Trophoblast cell (in vitro differentiated cells and primary cell): ENCODE measurements at regions not wholly inside any gene's neighbourhood (a gene's known extent, or its start where the extent isn't known, plus 50 kb on each side); places are given as distances from the start of the nearest gene placed in this dataset.

Experiments used
- DNase-seq, 2 donors: peaks; one replicate each; pipeline ENCODE4 v3.0.0-alpha.2; 2016
- H2AFZ ChIP-seq: 2 replicates; pipeline ENCODE4 v1.6.1; 2013; ENCODE audit warnings: low read length, moderate library complexity, mild to moderate bottlenecking; ENCODE audit not compliant: insufficient read depth, poor library complexity
- H2AK5ac ChIP-seq: 2 replicates; pipeline ENCODE4 v1.6.1; 2013; ENCODE audit warnings: mild to moderate bottlenecking, low read length
- H2BK120ac ChIP-seq: 2 replicates; pipeline ENCODE4 v1.6.1; 2013; ENCODE audit warnings: low read length, mild to moderate bottlenecking, moderate library complexity; ENCODE audit not compliant: insufficient read depth, poor library complexity
- H2BK12ac ChIP-seq: 2 replicates; pipeline ENCODE4 v1.6.1; 2013; ENCODE audit warnings: mild to moderate bottlenecking, low read length, moderate library complexity
- H2BK5ac ChIP-seq: 2 replicates; pipeline ENCODE4 v1.6.1; 2013; ENCODE audit warnings: low read length, low read depth, moderate library complexity, mild to moderate bottlenecking; ENCODE audit not compliant: poor library complexity
- H3K14ac ChIP-seq: 2 replicates; pipeline ENCODE4 v1.6.1; 2013; ENCODE audit warnings: mild to moderate bottlenecking, low read length
- H3K18ac ChIP-seq: 2 replicates; pipeline ENCODE4 v1.6.1; 2013; ENCODE audit warnings: mild to moderate bottlenecking, low read length
- H3K23ac ChIP-seq: 2 replicates; pipeline ENCODE4 v1.6.1; 2013; ENCODE audit warnings: low read length
- H3K27ac ChIP-seq: 2 replicates; pipeline ENCODE4 v1.5.1; 2013; ENCODE audit warnings: low read depth, mild to moderate bottlenecking, inconsistent platforms, low read length, moderate library complexity
- H3K27me3 ChIP-seq: 2 replicates; pipeline ENCODE4 v1.6.1; 2013; ENCODE audit warnings: inconsistent platforms, mild to moderate bottlenecking, low read length, moderate library complexity; ENCODE audit not compliant: insufficient read depth
- H3K36me3 ChIP-seq, 2 experiments: 1 replicate in 1 of 2; 2 replicates in 1 of 2; pipeline ENCODE4 v1.6.1; 2013; ENCODE audit warnings: low read length in 2 of 2, mild to moderate bottlenecking in 2 of 2, moderate library complexity in 1 of 2; ENCODE audit not compliant: insufficient read depth in 2 of 2, control insufficient read depth in 1 of 2
- H3K4ac ChIP-seq: 2 replicates; pipeline ENCODE4 v1.6.1; 2013; ENCODE audit warnings: low read depth, mild to moderate bottlenecking, low read length, moderate library complexity
- H3K4me1 ChIP-seq, 2 experiments: 1 replicate in 1 of 2; 2 replicates in 1 of 2; pipeline ENCODE4 v1.6.1; 2013; ENCODE audit warnings: low read length in 2 of 2, mild to moderate bottlenecking in 2 of 2, moderate library complexity in 1 of 2; ENCODE audit not compliant: insufficient read depth in 2 of 2, control insufficient read depth in 1 of 2
- H3K4me2 ChIP-seq: 2 replicates; pipeline ENCODE4 v1.6.1; 2013; ENCODE audit warnings: inconsistent platforms, mild to moderate bottlenecking, low read length, moderate library complexity
- H3K4me3 ChIP-seq: 2 replicates; pipeline ENCODE4 v1.5.1; 2013; ENCODE audit warnings: mild to moderate bottlenecking, low read depth, low read length, inconsistent platforms
- H3K79me1 ChIP-seq: one replicate; pipeline ENCODE4 v1.6.1; 2013; ENCODE audit warnings: low read length
- H3K79me2 ChIP-seq: 2 replicates; pipeline ENCODE4 v1.6.1; 2013; ENCODE audit warnings: low read length, mild to moderate bottlenecking; ENCODE audit not compliant: control insufficient read depth, insufficient read depth, poor library complexity
- H3K9ac ChIP-seq: 2 replicates; pipeline ENCODE4 v1.6.1; 2013; ENCODE audit warnings: mild to moderate bottlenecking, low read length
- H3K9me3 ChIP-seq: 2 replicates; pipeline ENCODE4 v1.6.1; 2013; ENCODE audit warnings: low read depth, mild to moderate bottlenecking, control low read depth, inconsistent platforms, low read length; ENCODE audit not compliant: insufficient read depth
- H4K12ac ChIP-seq: 2 replicates; pipeline ENCODE4 v1.6.1; 2013; ENCODE audit warnings: low read depth, mild to moderate bottlenecking, low read length, moderate library complexity
- H4K8ac ChIP-seq: 2 replicates; pipeline ENCODE4 v1.6.1; 2013; ENCODE audit warnings: low read depth, mild to moderate bottlenecking, low read length, moderate library complexity
- H4K91ac ChIP-seq: one replicate; pipeline ENCODE4 v1.6.1; 2013; ENCODE audit warnings: low read depth, mild to moderate bottlenecking, low read length, moderate library complexity
- WGBS: extraction: QIAGEN DNeasy Blood & Tissue Kit; methylation state at CpG from one replicate; pipeline ENCODE4 v1.1.7; 2013; ENCODE audit warnings: missing lambda C conversion rate; ENCODE audit not compliant: insufficient read length, insufficient coverage; ENCODE audit errors: extremely low coverage; 5-methylcytosine and 5-hydroxymethylcytosine counted together

DNA sequence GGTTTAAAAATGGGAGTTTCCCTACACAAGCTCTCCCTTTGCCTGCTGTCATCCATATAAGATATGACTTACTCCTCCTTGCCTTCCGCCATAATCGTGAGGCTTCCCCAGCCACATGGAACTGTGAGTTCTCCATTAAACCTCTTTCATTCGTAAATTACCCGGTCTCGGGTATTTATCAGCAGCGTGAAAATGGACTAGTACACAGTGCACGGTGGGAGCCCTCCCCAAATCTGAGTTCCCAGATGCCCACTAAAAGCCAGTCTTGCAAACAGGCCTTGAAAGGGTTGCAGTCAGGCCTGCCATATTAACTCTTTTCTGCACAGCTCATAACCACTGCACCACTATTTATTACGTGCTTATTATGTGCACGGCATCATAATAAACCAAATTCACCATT is 400.9 kb downstream of the PRDM2 start:
- no peak overlapping the region for H2BK12ac ChIP-seq
- no peak overlapping the region for H2BK120ac ChIP-seq

GRCh38 chr1:14102180-14102579 is 402.2 kb downstream of the PRDM2 start:
- no peaks in the 10 kb centered on the region for H3K79me2 ChIP-seq
- H3K4ac ChIP-seq: no peak overlapping the region
- DNase-seq: no peak
- no peak overlapping the region for H3K27ac ChIP-seq
- H2BK120ac ChIP-seq: no peak overlapping the region
- no peak overlapping the region for H2BK12ac ChIP-seq
- H3K27me3 ChIP-seq: no peaks in the 10 kb centered on the region
- no peak overlapping the region for H3K4me3 ChIP-seq
- no peak overlapping the region for H4K12ac ChIP-seq
- no peak overlapping the region for H2AK5ac ChIP-seq
- H3K9me3 ChIP-seq: no peaks in the 10 kb centered on the region
- no peak overlapping the region for H3K18ac ChIP-seq
- H2AFZ ChIP-seq: no peak overlapping the region
- no peak overlapping the region for H4K91ac ChIP-seq
- no peaks in the 10 kb centered on the region for H3K4me1 ChIP-seq
- no peak overlapping the region for H3K23ac ChIP-seq
- H3K9ac ChIP-seq: no peak overlapping the region
- no CpG with 5 or more reads among the region's 9 CpGs for WGBS
- H3K14ac ChIP-seq: no peak overlapping the region
- no peak overlapping the region for H3K4me2 ChIP-seq
- H3K36me3 ChIP-seq: no peaks in the 10 kb centered on the region
- no peak overlapping the region for H2BK5ac ChIP-seq
- H4K8ac ChIP-seq: no peak overlapping the region
- no peaks in the 10 kb centered on the region for H3K79me1 ChIP-seq

More for the DNA sequence above, 400.9 kb downstream of the PRDM2 start:
- no peak for DNase-seq
- Histone ChIP-seq H2AFZ (no peak overlapping the region), H3K36me3 (no peaks in the 10 kb centered on the region), H3K9ac (no peak overlapping the region), H4K8ac (no peak overlapping the region), H3K79me2 (no peaks in the 10 kb centered on the region), H2AK5ac (no peak overlapping the region), H3K18ac (no peak overlapping the region), H3K4ac (no peak overlapping the region), H4K91ac (no peak overlapping the region), H3K23ac (no peak overlapping the region), H3K27me3 (no peaks in the 10 kb centered on the region), H4K12ac (no peak overlapping the region), H3K4me2 (no peak overlapping the region), H3K79me1 (no peaks in the 10 kb centered on the region), H2BK5ac (no peak overlapping the region), H3K4me1 (no peaks in the 10 kb centered on the region), H3K14ac (no peak overlapping the region), H3K27ac (no peak overlapping the region), H3K9me3 (no peaks in the 10 kb centered on the region), H3K4me3 (no peak overlapping the region)
- WGBS: no CpG with 5 or more reads among the region's 9 CpGs

GRCh38 chr1:14103878-14104430 is 404.0 kb downstream of the PRDM2 start:
- Histone ChIP-seq H2BK5ac (no peak overlapping the region), H3K27ac (no peak overlapping the region), H3K4me1 (no peaks in the 10 kb centered on the region), H3K9ac (no peak overlapping the region), H3K79me1 (no peaks in the 10 kb centered on the region), H4K12ac (no peak overlapping the region), H4K8ac (no peak overlapping the region), H3K27me3 (no peaks in the 10 kb centered on the region), H2BK120ac (no peak overlapping the region), H2BK12ac (no peak overlapping the region), H3K4ac (no peak overlapping the region), H3K18ac (no peak overlapping the region), H4K91ac (no peak overlapping the region), H2AK5ac (no peak overlapping the region), H2AFZ (no peak overlapping the region), H3K4me3 (no peak overlapping the region), H3K79me2 (no peaks in the 10 kb centered on the region), H3K23ac (no peak overlapping the region), H3K9me3 (no peaks in the 10 kb centered on the region), H3K36me3 (no peaks in the 10 kb centered on the region), H3K4me2 (no peak overlapping the region), H3K14ac (no peak overlapping the region)
- WGBS: no CpG with 5 or more reads among the region's 7 CpGs
- DNase-seq: no peak

- Histone ChIP-seq H3K4me3 (no peak overlapping the region), H2BK12ac (no peak overlapping the region), H4K8ac (no peak overlapping the region), H3K14ac (no peak overlapping the region), H3K23ac (no peak overlapping the region), H4K91ac (no peak overlapping the region), H3K79me1 (no peaks in the 10 kb centered on the region), H3K79me2 (no peaks in the 10 kb centered on the region), H3K9me3 (no peaks in the 10 kb centered on the region), H3K27me3 (no peaks in the 10 kb centered on the region), H3K36me3 (no peaks in the 10 kb centered on the region), H3K4ac (no peak overlapping the region), H2AFZ (no peak overlapping the region), H2BK120ac (no peak overlapping the region), H4K12ac (no peak overlapping the region), H2BK5ac (no peak overlapping the region), H3K4me2 (no peak overlapping the region), H3K9ac (no peak overlapping the region), H3K18ac (no peak overlapping the region), H2AK5ac (no peak overlapping the region), H3K4me1 (no peaks in the 10 kb centered on the region), H3K27ac (no peak overlapping the region)
- WGBS: no CpG with 5 or more reads among the region's 2 CpGs
- no peak for DNase-seq
Observed at GRCh38 chr1:14106126-14106525, 406.1 kb downstream of the PRDM2 start.
